Neural progenitor cell (in vitro differentiated cells): ENCODE measurements at regions not wholly inside any gene's neighbourhood (a gene's known extent, or its start where the extent isn't known, plus 50 kb on each side); places are given as distances from the start of the nearest gene placed in this dataset.
A peak's percentile ranks its signal among the peaks of the same experiment; 100 is the strongest.

Source experiments
- DNase-seq: peaks from one replicate; pipeline ENCODE4 v3.0.0-alpha.2; 2016; ENCODE audit warnings: low spot score
- H2AFZ ChIP-seq: fragments of 200-600 bp; sonication (generic); replicated peaks from 2 replicates; pipeline ENCODE4 v1.6.1; 2016; ENCODE audit warnings: antibody characterized with exemption
- H3F3A ChIP-seq: fragments of 200-600 bp; sonication (generic); 2 replicates; pipeline ENCODE4 v1.6.1; 2016; ENCODE audit warnings: antibody characterized with exemption, low read depth
- H3K27ac ChIP-seq: fragments of 200-600 bp; sonication (generic); 2 replicates; pipeline ENCODE4 v1.5.1; 2016; ENCODE audit warnings: mild to moderate bottlenecking
- H3K27me3 ChIP-seq: fragments of 200-600 bp; sonication (generic); 2 replicates; pipeline ENCODE4 v1.6.1; 2016; ENCODE audit warnings: mild to moderate bottlenecking, moderate library complexity
- H3K36me3 ChIP-seq: fragments of 200-600 bp; sonication (generic); 2 replicates; pipeline ENCODE4 v1.5.1; 2016
- H3K4me1 ChIP-seq: fragments of 200-600 bp; sonication (generic); 2 replicates; pipeline ENCODE4 v1.6.1; 2016; ENCODE audit warnings: mixed run types
- H3K4me2 ChIP-seq: fragments of 200-600 bp; sonication (generic); 2 replicates; pipeline ENCODE4 v1.6.1; 2016
- H3K4me3 ChIP-seq: fragments of 200-600 bp; sonication (generic); 2 replicates; pipeline ENCODE4 v1.5.1; 2016
- H3K79me2 ChIP-seq: fragments of 200-600 bp; sonication (generic); 2 replicates; pipeline ENCODE4 v1.6.1; 2016; ENCODE audit warnings: low read depth
- H3K9ac ChIP-seq: fragments of 200-600 bp; sonication (generic); 2 replicates; pipeline ENCODE4 v1.6.1; 2016
- H3K9me3 ChIP-seq: fragments of 200-600 bp; sonication (generic); 2 replicates; pipeline ENCODE4 v1.5.1; 2016; ENCODE audit warnings: low read depth
- H4K20me1 ChIP-seq: fragments of 200-600 bp; sonication (generic); 2 replicates; pipeline ENCODE4 v1.6.1; 2016; ENCODE audit warnings: low read depth
- H3K27ac Mint-ChIP-seq: 3 replicates; pipeline ENCODE4 v1.8.0; 2021; ENCODE audit warnings: mixed read lengths
- H3K27me3 Mint-ChIP-seq: 2 replicates; pipeline ENCODE4 v1.8.0; 2022; ENCODE audit warnings: low read depth, mild to moderate bottlenecking, inconsistent platforms, moderate library complexity, mixed read lengths; ENCODE audit not compliant: insufficient read depth
- H3K36me3 Mint-ChIP-seq: 3 replicates; pipeline ENCODE4 v1.8.0; 2021; ENCODE audit warnings: mixed read lengths
- H3K4me1 Mint-ChIP-seq: 3 replicates; pipeline ENCODE4 v1.8.0; 2021; ENCODE audit warnings: mixed read lengths
- H3K4me3 Mint-ChIP-seq: 3 replicates; pipeline ENCODE4 v1.8.0; 2021; ENCODE audit warnings: mild to moderate bottlenecking, moderate library complexity, mixed read lengths
- H3K9me3 Mint-ChIP-seq: 3 replicates; pipeline ENCODE4 v1.8.0; 2020; ENCODE audit warnings: mixed read lengths
- CTCF ChIP-seq: fragments of 200-600 bp; sonication (generic); IDR thresholded peaks from 2 replicates; pipeline ENCODE4 v1.5.1; 2017; ENCODE audit warnings: antibody characterized with exemption, mild to moderate bottlenecking
- EZH2 ChIP-seq: fragments of 200-600 bp; sonication (generic); IDR thresholded peaks from 2 replicates; pipeline ENCODE4 v1.6.1; 2017; ENCODE audit warnings: antibody characterized with exemption, mild to moderate bottlenecking, moderate library complexity
- EZH2phosphoT487 ChIP-seq: fragments of 200-600 bp; sonication (generic); IDR thresholded peaks from 2 replicates; pipeline ENCODE4 v1.6.1; 2017; ENCODE audit warnings: antibody characterized with exemption

- Histone ChIP-seq H3K4me2 (no peak overlapping the region), H3K27ac (no peak overlapping the region), H4K20me1 (no peaks in the 10 kb centered on the region), H2AFZ (no peak overlapping the region), H3K4me1 (no peaks in the 10 kb centered on the region), H3K79me2 (no peaks in the 10 kb centered on the region), H3K27me3 (no peaks in the 10 kb centered on the region), H3K9ac (no peak overlapping the region), H3K36me3 (no peaks in the 10 kb centered on the region), H3K9me3 (no peaks in the 10 kb centered on the region), H3F3A (no peaks in the 10 kb centered on the region), H3K4me3 (no peak overlapping the region)
- no peaks in the 10 kb centered on the region for H3K36me3 Mint-ChIP-seq
- peaks cover 37% of the 10 kb centered on the region for H3K4me1 Mint-ChIP-seq
- H3K9me3 Mint-ChIP-seq: no peaks in the 10 kb centered on the region
- no peak overlapping the region for H3K4me3 Mint-ChIP-seq
- no peak overlapping the region for H3K27ac Mint-ChIP-seq
- peak; percentile 18 for DNase-seq
- H3K27me3 Mint-ChIP-seq: no peaks in the 10 kb centered on the region
- TF ChIP-seq CTCF: peak; percentile 14
- no peak for TF ChIP-seq EZH2phosphoT487
- no peak for TF ChIP-seq EZH2
These were observed 523.9 kb downstream of the ADRA2A start for GRCh38 chr10:111600772-111601171.

- no peak overlapping the region for H3K27ac ChIP-seq
- no peak overlapping the region for H3K9ac ChIP-seq
- Mint-ChIP-seq H3K4me3 (no peak overlapping the region), H3K27ac (no peak overlapping the region), H3K9me3 (peaks cover 3% of the 10 kb centered on the region), H3K36me3 (no peaks in the 10 kb centered on the region), H3K27me3 (no peaks in the 10 kb centered on the region), H3K4me1 (peaks cover 10% of the 10 kb centered on the region)
- H3K79me2 ChIP-seq: no peaks in the 10 kb centered on the region
- H3K9me3 ChIP-seq: no peaks in the 10 kb centered on the region
- H2AFZ ChIP-seq: no peak overlapping the region
- H3F3A ChIP-seq: no peaks in the 10 kb centered on the region
- no peaks in the 10 kb centered on the region for H3K36me3 ChIP-seq
- no peak for DNase-seq
- TF ChIP-seq EZH2 (no peak), EZH2phosphoT487 (no peak), CTCF (no peak)
- H3K4me3 ChIP-seq: no peak overlapping the region
- H3K27me3 ChIP-seq: no peaks in the 10 kb centered on the region
- H3K4me1 ChIP-seq: no peaks in the 10 kb centered on the region
- H4K20me1 ChIP-seq: no peaks in the 10 kb centered on the region
- no peak overlapping the region for H3K4me2 ChIP-seq
These were observed 535.4 kb downstream of the ADRA2A start for GRCh38 chr10:111612273-111612672.

GRCh38 chr10:111634191-111634590, 549.4 kb downstream of the GPAM start:
- H3K9me3 ChIP-seq: no peaks in the 10 kb centered on the region
- no peaks in the 10 kb centered on the region for H3K27me3 ChIP-seq
- no peaks in the 10 kb centered on the region for H3K79me2 ChIP-seq
- Mint-ChIP-seq H3K36me3 (no peaks in the 10 kb centered on the region), H3K27me3 (no peaks in the 10 kb centered on the region), H3K9me3 (peaks cover 8% of the 10 kb centered on the region), H3K4me3 (no peak overlapping the region), H3K27ac (no peak overlapping the region), H3K4me1 (peaks cover 2% of the 10 kb centered on the region)
- H3K4me2 ChIP-seq: no peak overlapping the region
- no peak for DNase-seq
- no peak overlapping the region for H3K9ac ChIP-seq
- H3K27ac ChIP-seq: no peak overlapping the region
- TF ChIP-seq CTCF (no peak), EZH2 (no peak), EZH2phosphoT487 (no peak)
- no peak overlapping the region for H2AFZ ChIP-seq
- H3K4me3 ChIP-seq: no peak overlapping the region
- no peaks in the 10 kb centered on the region for H3F3A ChIP-seq
- no peaks in the 10 kb centered on the region for H4K20me1 ChIP-seq
- H3K36me3 ChIP-seq: no peaks in the 10 kb centered on the region
- H3K4me1 ChIP-seq: no peaks in the 10 kb centered on the region
